ENCODE measurements at regions not wholly inside any gene's neighbourhood (a gene's known extent, or its start where the extent isn't known, plus 50 kb on each side); places are given as distances from the start of the nearest gene placed in this dataset.
"Not testable (repeated sequence)": the region's sequence is repeated elsewhere in the genome, so short reads cannot be mapped to it uniquely, and the experiment has no call there.

- no peak for DNase-seq
These were observed 49.9 kb upstream of the WNT7B start for GRCh38 chr22:46026899-46027210.

- DNase-seq: peak; percentile 40
These were observed 50.5 kb upstream of the WNT7B start for GRCh38 chr22:46027211-46028105.

- DNase-seq: no peak
These were observed 51.4 kb upstream of the WNT7B start for GRCh38 chr22:46028106-46028991.

GRCh38 chr22:46029036-46029435 lies 52.1 kb upstream of the WNT7B start:
- DNase-seq: no peak

GRCh38 chr22:46029574-46030200 lies 52.7 kb upstream of the WNT7B start:
- DNase-seq: no peak

- DNase-seq: no peak
These were observed 53.4 kb upstream of the WNT7B start for GRCh38 chr22:46030231-46030880.

- DNase-seq: no peak
These were observed 54.1 kb upstream of the WNT7B start for GRCh38 chr22:46031066-46031465.

- DNase-seq: no peak
These were observed 54.6 kb upstream of the WNT7B start for GRCh38 chr22:46031557-46031956.

- no peak for DNase-seq
These were observed 55.2 kb upstream of the WNT7B start for GRCh38 chr22:46031965-46032851.

- DNase-seq: no peak
These were observed 56.6 kb upstream of the WNT7B start for GRCh38 chr22:46033256-46034200.

GRCh38 chr22:46034480-46034879 lies 57.5 kb upstream of the WNT7B start:
- not testable (repeated sequence) for DNase-seq

- DNase-seq: no peak
These were observed 58.4 kb upstream of the WNT7B start for GRCh38 chr22:46035380-46035741.

- peak; percentile 100 for DNase-seq
These were observed 59.0 kb upstream of the WNT7B start for GRCh38 chr22:46035742-46036557.

- DNase-seq: peak; percentile 47
These were observed 59.8 kb upstream of the WNT7B start for GRCh38 chr22:46036558-46037408.

GRCh38 chr22:46038174-46038487 lies 61.2 kb upstream of the WNT7B start:
- no peak for DNase-seq

- no peak for DNase-seq
These were observed 61.8 kb upstream of the WNT7B start for GRCh38 chr22:46038516-46039430.

GRCh38 chr22:46039535-46039934 lies 62.6 kb upstream of the WNT7B start:
- DNase-seq: no peak

Data from tongue (tissue), 1 donor.